ENCODE measurements at regions not wholly inside any gene's neighbourhood (a gene's known extent, or its start where the extent isn't known, plus 50 kb on each side); places are given as distances from the start of the nearest gene placed in this dataset.

- Histone ChIP-seq H3K36me3 (ENCODE audit: control insufficient read depth, insufficient read depth, low read length) (no peaks in the 10 kb centered on the region), H3K4me3 (ENCODE audit: low read depth, low read length) (no peak overlapping the region), H3K27me3 (ENCODE audit: control insufficient read depth, insufficient read depth, low read length) (no peaks in the 10 kb centered on the region)
- no peak for FAIRE-seq
- no peak for DNase-seq (ENCODE audit: low read depth)
- TF ChIP-seq, protein P1, sequence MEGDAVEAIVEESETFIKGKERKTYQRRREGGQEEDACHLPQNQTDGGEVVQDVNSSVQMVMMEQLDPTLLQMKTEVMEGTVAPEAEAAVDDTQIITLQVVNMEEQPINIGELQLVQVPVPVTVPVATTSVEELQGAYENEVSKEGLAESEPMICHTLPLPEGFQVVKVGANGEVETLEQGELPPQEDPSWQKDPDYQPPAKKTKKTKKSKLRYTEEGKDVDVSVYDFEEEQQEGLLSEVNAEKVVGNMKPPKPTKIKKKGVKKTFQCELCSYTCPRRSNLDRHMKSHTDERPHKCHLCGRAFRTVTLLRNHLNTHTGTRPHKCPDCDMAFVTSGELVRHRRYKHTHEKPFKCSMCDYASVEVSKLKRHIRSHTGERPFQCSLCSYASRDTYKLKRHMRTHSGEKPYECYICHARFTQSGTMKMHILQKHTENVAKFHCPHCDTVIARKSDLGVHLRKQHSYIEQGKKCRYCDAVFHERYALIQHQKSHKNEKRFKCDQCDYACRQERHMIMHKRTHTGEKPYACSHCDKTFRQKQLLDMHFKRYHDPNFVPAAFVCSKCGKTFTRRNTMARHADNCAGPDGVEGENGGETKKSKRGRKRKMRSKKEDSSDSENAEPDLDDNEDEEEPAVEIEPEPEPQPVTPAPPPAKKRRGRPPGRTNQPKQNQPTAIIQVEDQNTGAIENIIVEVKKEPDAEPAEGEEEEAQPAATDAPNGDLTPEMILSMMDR (IDR thresholded peaks at IDR 0.05; ENCODE audit: insufficient read depth, low read length, severe bottlenecking), result no peak
Measured at GRCh38 chr1:67586596-67586995, 98.4 kb upstream of the GADD45A start.

GRCh38 chr1:67588178-67588855, 96.7 kb upstream of the GADD45A start:
- TF ChIP-seq, protein P1 (IDR thresholded peaks at IDR 0.05; ENCODE audit: insufficient read depth, low read length, severe bottlenecking), result no peak
- no peak for DNase-seq (ENCODE audit: low read depth)
- no peak for FAIRE-seq
- H3K4me3 ChIP-seq (ENCODE audit: low read depth, low read length), result no peak overlapping the region
- no peaks in the 10 kb centered on the region for H3K36me3 ChIP-seq (ENCODE audit: control insufficient read depth, insufficient read depth, low read length)
- H3K27me3 ChIP-seq (ENCODE audit: control insufficient read depth, insufficient read depth, low read length), result no peaks in the 10 kb centered on the region

- DNase-seq (ENCODE audit: low read depth), result no peak
- Histone ChIP-seq H3K27me3 (ENCODE audit: control insufficient read depth, insufficient read depth, low read length) (no peaks in the 10 kb centered on the region), H3K36me3 (ENCODE audit: control insufficient read depth, insufficient read depth, low read length) (no peaks in the 10 kb centered on the region), H3K4me3 (ENCODE audit: low read depth, low read length) (no peak overlapping the region)
- TF ChIP-seq, protein P1 (IDR thresholded peaks at IDR 0.05; ENCODE audit: insufficient read depth, low read length, severe bottlenecking), result no peak
- FAIRE-seq, result no peak
Measured at GRCh38 chr1:67589519-67590233, 95.3 kb upstream of the GADD45A start.

DNA sequence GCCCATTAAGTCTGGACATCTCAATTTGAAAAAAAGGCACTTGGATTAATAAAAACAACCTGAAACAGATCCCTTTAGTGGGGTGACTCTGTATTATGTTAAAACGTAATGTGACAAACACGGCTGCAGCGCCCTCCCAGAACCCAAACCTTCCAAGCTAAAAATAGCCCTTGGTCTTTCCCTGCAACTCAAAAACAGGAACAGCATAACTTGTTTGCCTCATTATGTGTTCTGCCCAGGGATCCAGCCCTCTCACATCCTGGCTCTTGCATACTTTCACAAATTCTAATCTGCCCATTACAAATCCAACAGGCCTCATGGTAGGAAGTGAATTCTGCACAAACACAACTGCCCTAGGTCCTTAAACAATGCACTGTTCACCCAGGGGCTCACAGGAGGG, 94.7 kb upstream of the GADD45A start:
- Histone ChIP-seq H3K4me3 (ENCODE audit: low read depth, low read length) (no peak overlapping the region), H3K36me3 (ENCODE audit: control insufficient read depth, insufficient read depth, low read length) (no peaks in the 10 kb centered on the region), H3K27me3 (ENCODE audit: control insufficient read depth, insufficient read depth, low read length) (no peaks in the 10 kb centered on the region)
- peak; percentile 19 for DNase-seq (ENCODE audit: low read depth)
- TF ChIP-seq, protein P1 (IDR thresholded peaks at IDR 0.05; ENCODE audit: insufficient read depth, low read length, severe bottlenecking), result no peak
- no peak for FAIRE-seq

GRCh38 chr1:67594764-67595163, 90.2 kb upstream of the GADD45A start:
- TF ChIP-seq, protein P1 (IDR thresholded peaks at IDR 0.05; ENCODE audit: insufficient read depth, low read length, severe bottlenecking), result no peak
- H3K4me3 ChIP-seq (ENCODE audit: low read depth, low read length), result no peak overlapping the region
- H3K27me3 ChIP-seq (ENCODE audit: control insufficient read depth, insufficient read depth, low read length), result no peaks in the 10 kb centered on the region
- no peaks in the 10 kb centered on the region for H3K36me3 ChIP-seq (ENCODE audit: control insufficient read depth, insufficient read depth, low read length)
- DNase-seq (ENCODE audit: low read depth) (no peak), FAIRE-seq (no peak)
